HG03135 (cell line): ENCODE measurements at regions not wholly inside any gene's neighbourhood (a gene's known extent, or its start where the extent isn't known, plus 50 kb on each side); places are given as distances from the start of the nearest gene placed in this dataset.
"Not testable (repeated sequence)": the region's sequence is repeated elsewhere in the genome, so short reads cannot be mapped to it uniquely, and the experiment has no call there.

Experiments used
- ATAC-seq: cut with Tn5 transposase; IDR thresholded peaks from one replicate; pipeline ENCODE4 v1.9.1; 2021; ENCODE audit warnings: mild to moderate bottlenecking, moderate library complexity; ENCODE audit not compliant: unreplicated experiment

DNA sequence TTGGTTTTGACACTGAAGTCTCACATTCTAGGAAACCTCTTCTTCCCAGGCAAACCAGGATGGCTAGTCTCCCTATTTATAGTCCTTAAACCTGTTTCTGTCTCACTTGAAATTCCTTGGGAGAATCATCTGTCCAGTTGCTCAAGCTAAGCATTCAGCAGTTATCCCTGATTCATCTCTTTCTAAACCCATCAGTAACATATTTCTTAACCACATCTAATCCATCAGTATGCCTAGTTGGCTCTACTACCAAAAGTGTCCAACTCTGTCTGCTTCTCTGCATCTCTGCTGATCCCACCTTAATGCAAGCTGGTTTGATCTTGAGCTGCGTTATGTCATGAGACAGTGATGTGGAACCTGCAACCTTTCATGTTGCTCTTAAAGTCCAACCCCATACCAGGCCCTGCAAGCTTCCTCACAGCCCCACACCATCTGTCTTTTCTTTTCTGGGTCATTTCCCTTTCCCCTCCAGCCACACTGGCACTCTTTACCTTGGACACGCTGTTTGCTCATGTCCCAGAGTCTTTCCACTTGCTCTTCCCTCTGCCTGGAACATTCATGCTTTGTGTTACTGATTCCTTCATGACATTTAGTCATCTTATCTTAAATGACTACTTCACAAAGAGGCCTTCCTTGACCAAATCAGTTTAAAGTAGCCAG is 380.8 kb upstream of the RGS6 start:
- ATAC-seq = no peak

DNA sequence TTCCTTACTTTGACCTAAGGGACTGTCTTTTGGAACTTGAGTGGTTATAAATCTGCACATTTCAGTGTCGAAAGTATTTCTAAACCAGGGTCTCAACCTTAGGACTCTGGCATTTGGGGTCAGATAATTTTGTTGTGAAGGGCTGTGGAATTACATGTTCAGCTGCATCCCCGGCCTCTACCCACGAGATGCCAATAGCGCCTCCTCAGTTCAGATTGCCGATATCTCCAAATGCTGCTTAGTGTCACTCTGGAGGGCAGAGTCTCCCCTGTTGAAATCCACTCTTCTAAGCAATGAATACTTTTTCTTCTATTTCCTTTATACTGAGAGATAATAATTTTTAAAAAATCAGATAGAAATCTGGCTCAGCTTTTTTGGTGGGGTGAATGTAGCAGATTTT is 379.4 kb upstream of the RGS6 start:
- no peak for ATAC-seq

DNA sequence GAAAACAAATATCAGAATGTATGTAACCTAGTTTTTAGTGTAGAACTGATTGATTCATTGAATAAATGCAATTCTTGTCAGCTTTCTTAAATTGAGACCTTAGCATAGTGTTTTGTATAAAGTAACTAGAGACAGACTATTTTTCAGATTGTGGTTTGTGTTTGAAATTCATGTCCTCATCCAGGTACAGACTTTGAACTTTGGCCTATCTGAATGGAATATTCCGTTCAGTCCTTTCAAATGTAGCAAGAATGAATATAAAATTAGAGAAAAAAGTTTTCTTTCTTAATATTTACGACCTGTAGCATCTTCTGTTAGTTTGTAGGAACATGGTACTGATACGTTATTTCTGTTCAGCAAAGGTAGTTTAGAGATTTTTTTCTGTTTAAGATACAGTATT is 378.4 kb upstream of the RGS6 start:
- no peak for ATAC-seq

DNA sequence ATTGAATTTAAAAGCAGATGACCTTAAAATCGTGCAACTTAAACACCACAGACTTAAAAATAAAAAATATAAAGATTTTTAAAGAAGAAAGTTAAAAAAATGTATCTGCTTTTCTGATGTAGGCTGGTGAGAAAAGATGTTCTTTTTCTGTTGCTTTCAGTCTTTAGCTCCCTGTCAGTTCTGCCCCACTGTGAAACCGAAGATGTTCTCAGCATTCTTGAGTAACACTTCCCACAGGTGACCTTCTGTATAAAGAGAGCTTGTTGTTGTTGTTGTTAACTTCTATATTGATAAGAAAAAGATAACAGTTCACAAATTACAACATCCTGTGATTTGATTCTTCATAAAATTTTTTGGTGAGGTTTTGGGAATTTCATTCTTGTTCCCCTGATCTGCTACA is 377.9 kb upstream of the RGS6 start:
- ATAC-seq = no peak

DNA sequence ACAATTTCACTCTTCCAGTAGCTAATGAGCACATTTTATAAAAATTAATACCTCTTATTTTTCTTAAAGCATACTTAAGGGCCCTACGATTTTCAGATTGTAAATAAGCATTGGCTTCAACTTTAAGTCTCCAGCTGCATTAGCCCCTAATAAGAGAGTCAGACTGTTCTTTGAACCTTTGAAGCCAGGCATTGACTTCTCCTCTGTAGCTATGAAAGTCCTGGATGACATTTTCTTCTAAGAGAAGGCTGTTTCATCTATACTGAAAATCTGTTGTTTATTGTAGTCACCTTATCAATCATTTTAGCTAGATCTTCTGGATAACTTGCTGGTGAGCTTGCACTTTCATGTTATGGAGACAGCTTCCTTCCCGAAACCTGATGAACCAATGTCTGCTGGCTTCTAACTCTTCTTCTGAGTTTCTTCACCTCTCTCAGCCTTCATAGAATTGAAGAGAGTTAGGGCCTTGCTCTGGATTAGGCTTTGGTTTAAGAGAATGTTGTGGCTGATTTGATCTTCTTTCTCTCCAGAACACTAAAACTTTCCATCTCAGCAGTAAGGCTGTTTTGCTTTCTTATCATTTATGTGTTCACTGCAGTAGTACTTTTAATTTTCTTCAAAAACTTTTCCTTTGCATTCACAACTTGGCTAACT is 377.1 kb upstream of the RGS6 start:
- peak; percentile 22 for ATAC-seq

DNA sequence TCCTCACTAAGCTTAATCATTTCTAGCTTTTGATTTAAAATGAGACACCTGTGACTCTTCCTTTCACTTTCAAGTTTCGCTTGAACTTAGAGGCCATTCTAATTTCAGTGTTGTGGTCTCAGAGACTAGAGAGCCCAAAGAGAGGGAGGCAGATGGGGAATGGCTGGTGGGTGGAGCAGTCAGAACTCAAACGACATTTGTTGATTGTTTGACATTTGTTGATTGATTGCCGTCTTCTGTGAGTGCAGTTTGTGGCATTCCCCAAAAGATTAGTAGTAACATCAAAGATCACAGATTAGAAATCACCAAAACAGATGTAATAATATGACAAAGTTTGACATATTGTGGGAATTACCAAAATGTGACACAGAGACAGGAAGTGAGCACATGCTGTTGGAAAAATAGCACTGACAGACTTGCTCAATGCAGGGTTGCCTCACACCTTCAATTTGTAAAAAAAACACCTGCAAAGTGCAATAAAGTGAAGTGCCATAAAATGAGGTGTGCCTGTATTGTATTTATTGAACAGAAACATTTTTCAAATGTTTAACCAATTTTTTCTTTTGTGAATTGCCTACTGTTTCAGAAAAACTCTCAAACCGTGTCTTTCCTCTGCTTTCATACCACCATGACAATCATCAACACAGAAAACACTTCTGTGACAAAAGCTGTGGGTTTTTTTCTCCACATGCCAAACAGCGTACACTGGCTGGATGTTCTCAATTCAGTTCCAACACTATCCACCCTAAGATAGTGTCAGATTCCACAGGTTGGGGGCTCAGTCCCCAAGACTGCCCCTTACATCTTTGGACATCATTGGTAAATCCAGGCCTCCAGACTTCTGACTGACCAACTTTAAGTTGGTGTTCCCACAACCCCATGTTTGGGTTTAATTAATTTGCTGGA is 376.3 kb upstream of the RGS6 start:
- peak; percentile 81 for ATAC-seq

DNA sequence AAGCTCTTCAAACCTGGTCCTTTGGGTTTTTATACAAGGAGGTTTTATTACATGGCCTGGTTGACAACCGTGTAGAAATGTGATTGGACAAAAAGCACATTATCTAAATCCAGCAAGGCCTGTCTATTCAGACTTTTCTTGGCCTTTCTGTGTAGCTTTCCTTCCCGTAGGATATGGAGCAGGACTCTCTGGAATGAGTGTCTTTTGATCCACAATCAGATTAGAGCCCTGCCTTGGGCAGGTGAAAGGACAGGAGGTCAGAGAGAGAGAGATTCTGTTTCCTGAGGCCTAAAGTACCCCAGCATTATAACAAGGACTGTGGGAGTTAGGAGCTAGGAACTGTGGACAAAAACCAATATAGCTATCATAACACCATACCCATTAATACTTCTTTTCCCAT is 375.5 kb upstream of the RGS6 start:
- no peak for ATAC-seq

DNA sequence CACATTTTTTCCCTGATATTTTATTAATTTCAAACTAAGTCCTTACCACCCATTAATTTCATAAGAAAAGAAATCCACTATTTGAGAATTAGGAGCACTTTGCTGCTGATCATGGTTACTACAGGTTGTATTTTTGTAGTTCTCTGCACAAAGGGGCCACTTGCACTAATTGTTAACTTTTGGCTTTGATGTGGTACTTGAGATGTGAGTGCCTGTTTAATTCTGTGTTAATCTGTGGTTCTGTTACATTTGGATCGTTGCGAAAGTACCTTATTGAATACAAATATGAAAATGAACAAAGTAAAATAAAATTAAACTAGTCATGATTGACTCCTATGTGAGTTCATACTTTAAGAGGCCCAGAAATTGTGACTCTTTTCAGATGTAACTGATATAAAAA is 374.9 kb upstream of the RGS6 start:
- no peak for ATAC-seq

DNA sequence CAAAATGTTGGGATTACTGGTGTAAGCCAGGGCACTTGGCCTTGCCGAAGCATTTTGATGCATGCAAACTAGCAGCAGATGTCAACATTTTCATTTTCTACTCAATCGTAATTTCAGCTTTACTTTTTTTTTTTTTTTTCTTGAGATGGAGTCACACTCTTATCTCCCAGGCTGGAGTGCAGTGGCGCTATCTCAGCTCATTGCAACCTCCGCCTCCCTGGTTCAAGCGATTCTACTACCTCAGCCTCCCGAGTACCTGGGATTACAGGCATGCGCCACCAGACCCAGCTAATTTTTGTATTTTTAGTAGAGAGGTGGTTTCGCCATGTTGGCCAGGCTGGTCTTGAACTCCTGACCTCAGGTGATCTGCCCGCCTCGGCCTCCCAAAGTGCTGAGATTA is 373.3 kb upstream of the RGS6 start:
- ATAC-seq = not testable (repeated sequence)

DNA sequence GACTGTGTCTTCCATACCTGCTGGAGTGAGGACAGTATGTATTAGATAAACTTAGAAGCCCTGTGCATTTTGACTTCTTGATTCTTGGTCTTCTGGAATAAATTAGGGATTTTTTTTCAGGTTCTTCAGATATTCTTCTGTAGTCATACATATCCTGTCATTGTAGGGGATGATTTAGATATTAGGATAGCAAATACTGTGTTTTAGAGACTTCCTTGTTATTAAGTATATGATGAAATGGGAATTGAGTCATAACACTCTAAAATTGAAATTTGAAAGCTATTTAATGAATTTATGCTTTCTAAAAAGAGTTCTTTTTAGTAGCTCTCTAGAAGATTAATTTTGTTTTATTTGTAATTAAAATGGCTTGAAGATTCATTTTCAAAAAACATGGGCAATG is 371.5 kb upstream of the RGS6 start:
- no peak for ATAC-seq

DNA sequence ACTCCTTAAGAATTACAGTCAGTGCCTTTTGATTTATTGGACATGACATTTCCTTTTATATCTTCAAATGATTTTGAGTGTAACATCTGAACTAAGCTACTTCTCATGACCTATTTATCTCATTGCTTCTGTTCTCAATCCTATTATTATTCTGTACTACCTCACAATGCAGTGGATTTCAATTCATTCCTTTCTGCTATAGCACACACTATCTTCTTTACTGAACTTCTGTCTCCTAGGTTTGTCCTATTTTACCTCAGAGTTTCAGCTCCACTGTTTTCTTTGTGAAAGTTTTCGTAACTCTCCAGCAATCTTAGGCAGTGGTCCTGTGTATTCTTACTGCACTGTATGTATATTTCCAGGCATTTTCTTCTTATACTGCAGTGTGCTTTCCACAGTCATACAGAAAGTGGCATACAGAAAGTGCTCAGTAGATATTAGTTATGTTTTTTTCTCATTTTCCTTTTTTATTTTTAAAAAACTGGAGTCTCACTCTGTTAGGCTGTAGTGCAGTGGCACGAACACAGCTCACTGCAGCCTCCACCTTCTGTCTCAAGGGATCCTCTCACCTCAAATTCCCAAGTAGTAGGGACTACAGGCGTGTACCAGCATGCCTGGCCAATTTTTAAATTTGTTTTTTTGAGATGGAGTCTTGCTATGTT is 368.6 kb upstream of the RGS6 start:
- no peak for ATAC-seq

DNA sequence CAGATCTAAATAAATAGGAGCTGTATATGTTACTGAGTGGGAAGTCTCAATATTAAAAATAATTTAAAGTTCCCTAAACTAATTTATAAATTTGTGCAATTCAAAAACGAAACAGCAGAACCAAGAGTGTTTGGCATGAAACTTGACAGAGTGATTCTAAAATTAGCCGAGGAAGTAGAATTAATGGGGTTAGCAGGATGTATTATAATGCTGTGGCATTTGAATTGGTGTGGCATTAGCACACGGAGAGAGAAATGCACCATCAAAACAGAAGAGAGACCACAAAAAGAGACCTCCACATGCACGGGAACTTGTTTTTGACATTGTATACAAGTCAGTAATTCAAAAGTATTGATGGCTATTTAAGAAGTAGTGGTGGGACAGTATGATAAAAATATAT is 366.0 kb upstream of the RGS6 start:
- ATAC-seq = peak; percentile 55

DNA sequence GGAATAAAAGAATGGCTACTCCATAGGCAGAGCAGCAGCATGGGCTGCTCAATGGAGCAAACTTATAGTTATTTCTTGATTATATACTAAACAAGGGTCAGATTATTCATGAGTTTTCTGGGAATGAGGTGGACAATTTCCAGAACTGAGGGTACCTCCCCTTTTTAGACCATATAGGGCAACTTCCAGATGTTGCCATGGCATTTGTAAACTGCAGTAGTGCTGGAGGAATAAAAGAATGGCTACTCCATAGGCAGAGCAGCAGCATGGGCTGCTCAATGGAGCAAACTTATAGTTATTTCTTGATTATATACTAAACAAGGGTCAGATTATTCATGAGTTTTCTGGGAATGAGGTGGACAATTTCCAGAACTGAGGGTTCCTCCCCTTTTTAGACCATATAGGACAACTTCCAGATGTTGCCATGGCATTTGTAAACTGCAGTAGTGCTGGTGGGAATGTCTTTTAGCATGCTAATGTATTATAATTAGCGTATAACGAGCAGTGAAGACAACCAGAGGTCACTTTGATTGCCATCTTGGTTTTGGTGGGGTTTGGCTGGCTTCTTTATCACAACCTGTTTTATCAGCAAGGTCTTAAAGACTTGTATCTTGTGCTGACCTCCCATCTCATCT is 364.6 kb upstream of the RGS6 start:
- ATAC-seq = not testable (repeated sequence)

DNA sequence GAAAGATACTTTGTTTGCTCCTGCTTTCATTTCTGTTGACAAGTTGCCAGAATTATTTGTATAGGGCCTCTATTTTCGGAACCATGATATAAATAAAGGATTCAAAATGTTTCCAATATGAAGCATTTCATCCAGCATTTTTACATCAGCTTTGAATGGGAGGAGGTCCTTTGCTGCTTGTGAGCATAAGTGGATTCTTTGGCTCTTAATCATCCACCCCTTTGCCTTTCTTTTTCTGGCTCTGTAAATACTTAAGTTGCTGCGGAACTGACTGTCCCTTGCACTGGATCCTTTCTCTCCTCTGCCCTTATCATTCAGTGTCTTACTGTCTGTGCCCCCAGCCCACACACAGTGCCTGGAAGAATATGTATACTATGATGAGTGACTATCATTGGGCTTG is 357.3 kb upstream of the RGS6 start:
- no peak for ATAC-seq

DNA sequence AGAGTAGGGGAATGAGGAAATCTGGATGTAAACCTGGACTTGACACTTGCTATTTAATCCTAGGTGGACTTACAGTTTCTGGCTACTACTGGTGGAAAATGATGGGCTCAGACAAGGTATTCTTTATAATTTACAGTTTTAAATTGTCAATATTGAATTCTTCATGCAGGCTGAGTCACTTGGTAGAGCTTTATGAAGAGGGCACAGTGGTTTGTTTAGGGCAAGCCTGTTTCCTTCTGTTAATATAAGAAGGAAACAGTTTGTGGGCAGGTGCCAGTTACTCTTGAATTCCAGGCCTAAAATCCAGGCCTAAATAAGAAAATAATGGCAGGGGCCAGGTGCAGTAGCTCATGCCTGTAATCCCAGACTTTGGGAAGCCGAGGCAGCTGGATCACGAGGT is 355.8 kb upstream of the RGS6 start:
- ATAC-seq = no peak

DNA sequence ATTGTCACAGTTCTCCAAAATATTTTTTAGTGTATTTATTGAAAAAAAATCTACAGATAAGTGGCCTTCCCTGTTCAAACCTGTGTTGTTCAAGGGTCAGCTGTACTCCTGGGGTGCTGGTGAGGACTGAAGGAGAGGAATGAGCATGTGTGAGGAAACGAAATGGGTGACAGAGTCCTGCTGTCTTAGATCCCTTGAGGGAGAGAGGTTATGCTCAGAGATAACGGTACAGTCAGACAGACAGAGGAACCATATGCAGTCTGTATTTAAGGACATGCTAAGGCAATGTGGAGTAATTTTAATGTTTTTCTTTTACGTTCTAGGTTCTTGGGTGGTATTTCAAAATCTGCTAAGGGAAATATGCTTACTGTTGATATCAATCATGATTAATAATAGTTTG is 352.9 kb upstream of the RGS6 start:
- no peak for ATAC-seq

DNA sequence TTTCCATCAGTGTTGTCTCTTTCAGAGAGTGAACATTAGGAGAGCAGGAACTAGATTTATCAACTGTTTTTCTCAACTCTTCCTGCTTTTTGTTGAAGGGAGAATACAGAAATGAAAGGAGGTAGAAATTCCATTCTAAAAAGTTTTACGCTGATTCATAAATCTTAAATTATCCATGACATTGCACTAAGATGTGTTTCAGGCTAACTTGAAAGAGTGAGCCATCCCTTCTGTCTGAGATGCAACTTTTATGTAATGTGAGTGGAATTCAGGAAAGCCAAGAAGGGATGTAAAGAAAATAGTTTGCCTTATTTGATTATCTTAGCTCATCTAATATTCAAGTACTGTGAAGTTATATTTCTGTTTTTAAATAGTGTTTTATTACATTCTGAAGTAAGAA is 349.5 kb upstream of the RGS6 start:
- no peak for ATAC-seq

DNA sequence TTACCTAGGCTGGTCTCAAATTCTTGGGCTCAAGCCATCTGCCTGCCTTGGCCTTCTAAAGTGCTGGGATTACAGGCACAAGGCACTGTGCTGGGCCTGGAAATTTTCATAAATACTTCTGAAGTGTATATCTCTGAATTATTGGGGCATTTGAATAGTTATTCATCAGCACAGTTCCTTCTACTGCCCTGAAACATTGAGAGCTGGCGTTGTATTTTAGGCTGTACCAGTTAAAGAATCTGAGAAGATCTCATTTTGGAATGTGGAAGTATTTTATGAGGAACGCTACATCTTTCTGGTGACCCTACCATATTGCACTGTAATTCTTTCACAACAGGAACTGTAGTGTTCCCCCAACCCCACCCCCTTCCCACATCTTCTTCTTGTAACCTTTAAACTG is 349.0 kb upstream of the RGS6 start:
- ATAC-seq = no peak

DNA sequence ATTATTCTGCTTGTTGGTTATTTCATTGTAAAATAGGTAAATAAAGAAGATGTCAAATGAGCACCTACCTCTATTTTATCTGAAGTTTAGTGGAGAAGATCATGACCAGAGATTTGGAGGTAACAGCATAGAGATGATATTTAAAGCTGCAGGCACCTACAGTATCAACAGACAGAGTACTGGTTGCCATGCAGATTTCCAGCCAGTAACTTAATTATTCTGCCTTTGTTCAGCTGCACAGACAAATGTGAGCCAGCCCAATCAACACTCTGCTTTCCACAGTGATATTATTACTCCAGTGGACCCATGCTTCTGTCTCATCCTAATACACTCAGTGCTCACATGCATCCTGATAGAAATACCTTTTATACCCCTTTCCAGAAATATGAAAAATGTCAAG is 348.5 kb upstream of the RGS6 start:
- ATAC-seq = no peak

DNA sequence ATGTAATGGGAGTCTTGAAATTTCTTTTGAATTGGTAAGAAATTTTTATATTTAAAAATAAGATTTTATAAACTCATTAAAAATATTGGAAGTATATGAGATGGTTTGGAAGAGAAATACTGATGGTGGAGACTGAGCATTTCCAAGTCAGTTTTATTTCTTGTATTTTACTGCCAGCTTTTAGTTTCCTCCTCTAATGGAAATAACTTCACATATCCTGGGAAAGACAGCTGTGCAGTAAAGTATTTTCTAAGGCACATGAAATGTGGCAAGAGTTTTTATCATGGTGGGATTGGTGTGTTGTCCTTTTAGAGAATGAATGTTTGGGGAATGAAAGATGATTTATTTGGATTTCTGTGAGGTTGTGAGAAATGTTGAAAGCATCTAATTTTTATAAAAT is 346.9 kb upstream of the RGS6 start:
- ATAC-seq = no peak
